Large intestine (tissue), 3 donors: ENCODE measurements at regions not wholly inside any gene's neighbourhood (a gene's known extent, or its start where the extent isn't known, plus 50 kb on each side); places are given as distances from the start of the nearest gene placed in this dataset.

Experiments used
- DNase-seq, 2 donors: peaks; one replicate each; pipeline versions ENCODE4 v3.0.0 to v3.0.0-alpha.2; 2013
- H3K27ac ChIP-seq: one replicate; pipeline ENCODE4 v1.5.1; 2013; ENCODE audit warnings: low read length
- H3K27me3 ChIP-seq: 2 replicates; pipeline ENCODE4 v1.6.1; 2013; ENCODE audit warnings: low read length; ENCODE audit not compliant: control insufficient read depth, insufficient read depth
- H3K36me3 ChIP-seq: 2 replicates; pipeline ENCODE4 v1.6.1; 2013; ENCODE audit warnings: low read length; ENCODE audit not compliant: control insufficient read depth, insufficient read depth
- H3K4me1 ChIP-seq: one replicate; pipeline ENCODE4 v1.6.1; 2013; ENCODE audit warnings: low read length; ENCODE audit not compliant: control insufficient read depth, insufficient read depth
- H3K4me3 ChIP-seq: one replicate; pipeline ENCODE4 v1.5.1; 2013; ENCODE audit warnings: low read length
- H3K9me3 ChIP-seq: one replicate; pipeline ENCODE4 v1.6.1; 2013; ENCODE audit warnings: mild to moderate bottlenecking, low read depth, low read length, moderate library complexity; ENCODE audit not compliant: control insufficient read depth
- WGBS: methylation state at CpG from one replicate; pipeline ENCODE4 v1.1.5; 2013; ENCODE audit warnings: low lambda C conversion rate; ENCODE audit not compliant: insufficient coverage; 5-methylcytosine and 5-hydroxymethylcytosine counted together

GRCh38 chr3:194281306-194281705, 69.8 kb downstream of the CPN2 start:
- H3K36me3 ChIP-seq, result no peaks in the 10 kb centered on the region
- H3K4me1 ChIP-seq, result peaks cover 8% of the 10 kb centered on the region
- WGBS, result no CpG with 5 or more reads among the region's 8 CpGs
- H3K27ac ChIP-seq, result no peak overlapping the region
- no peak overlapping the region for H3K4me3 ChIP-seq
- DNase-seq, result no peak
- H3K9me3 ChIP-seq, result no peaks in the 10 kb centered on the region
- H3K27me3 ChIP-seq, result peaks cover 2% of the 10 kb centered on the region

- no peak overlapping the region for H3K27ac ChIP-seq
- H3K4me3 ChIP-seq, result no peak overlapping the region
- DNase-seq, result no peak
- no peaks in the 10 kb centered on the region for H3K9me3 ChIP-seq
- no peaks in the 10 kb centered on the region for H3K36me3 ChIP-seq
- peaks cover 8% of the 10 kb centered on the region for H3K4me1 ChIP-seq
- peaks cover 2% of the 10 kb centered on the region for H3K27me3 ChIP-seq
- no CpG with 5 or more reads among the region's 10 CpGs for WGBS
These were observed 69.4 kb downstream of the CPN2 start for GRCh38 chr3:194281766-194282165.

GRCh38 chr3:194282436-194283122, 68.5 kb downstream of the CPN2 start:
- Histone ChIP-seq H3K27ac (no peak overlapping the region), H3K4me1 (peaks cover 8% of the 10 kb centered on the region), H3K36me3 (no peaks in the 10 kb centered on the region), H3K27me3 (peaks cover 2% of the 10 kb centered on the region), H3K4me3 (no peak overlapping the region), H3K9me3 (no peaks in the 10 kb centered on the region)
- no peak for DNase-seq
- 60% methylated on average over 2 of the region's 15 CpGs for WGBS

- no peak overlapping the region for H3K27ac ChIP-seq
- H3K9me3 ChIP-seq, result no peaks in the 10 kb centered on the region
- no peak overlapping the region for H3K4me3 ChIP-seq
- peaks cover 2% of the 10 kb centered on the region for H3K27me3 ChIP-seq
- DNase-seq, result no peak
- WGBS, result 100% methylated on average over 3 of the region's 12 CpGs
- H3K36me3 ChIP-seq, result no peaks in the 10 kb centered on the region
- H3K4me1 ChIP-seq, result peaks cover 3% of the 10 kb centered on the region
These were observed 67.7 kb downstream of the CPN2 start for GRCh38 chr3:194283221-194284006.

- no peak for DNase-seq
- no peaks in the 10 kb centered on the region for H3K9me3 ChIP-seq
- WGBS, result no CpG with 5 or more reads among the region's 5 CpGs
These were observed 66.8 kb downstream of the CPN2 start for GRCh38 chr3:194284351-194284750.

GRCh38 chr3:194285024-194285849, 65.9 kb downstream of the CPN2 start:
- H3K27ac ChIP-seq, result no peak overlapping the region
- no peak for DNase-seq
- no peaks in the 10 kb centered on the region for H3K36me3 ChIP-seq
- H3K9me3 ChIP-seq, result no peaks in the 10 kb centered on the region
- no peak overlapping the region for H3K4me3 ChIP-seq
- peaks cover 3% of the 10 kb centered on the region for H3K4me1 ChIP-seq
- H3K27me3 ChIP-seq, result peaks cover 2% of the 10 kb centered on the region
- 97% methylated on average over 5 of the region's 16 CpGs for WGBS

More at GRCh38 chr3:194284351-194284750, 66.8 kb downstream of the CPN2 start:
- Histone ChIP-seq H3K4me1 (peaks cover 3% of the 10 kb centered on the region), H3K36me3 (no peaks in the 10 kb centered on the region), H3K27ac (no peak overlapping the region), H3K27me3 (peaks cover 2% of the 10 kb centered on the region), H3K4me3 (no peak overlapping the region)

GRCh38 chr3:194285850-194286197, 65.3 kb downstream of the CPN2 start:
- Histone ChIP-seq H3K4me1 (peaks cover 3% of the 10 kb centered on the region), H3K27me3 (peaks cover 2% of the 10 kb centered on the region), H3K36me3 (no peaks in the 10 kb centered on the region), H3K4me3 (no peak overlapping the region), H3K9me3 (peaks cover under 1% of the 10 kb centered on the region), H3K27ac (no peak overlapping the region)
- 70% methylated on average over 2 of the region's 2 CpGs for WGBS
- DNase-seq, result no peak

GRCh38 chr3:194286375-194287146, 64.6 kb downstream of the CPN2 start:
- WGBS, result 67% methylated on average over 1 of the region's 22 CpGs
- H3K4me1 ChIP-seq, result peaks cover 3% of the 10 kb centered on the region
- no peak overlapping the region for H3K4me3 ChIP-seq
- H3K27ac ChIP-seq, result no peak overlapping the region
- H3K36me3 ChIP-seq, result no peaks in the 10 kb centered on the region
- peaks cover 5% of the 10 kb centered on the region for H3K9me3 ChIP-seq
- peaks cover 2% of the 10 kb centered on the region for H3K27me3 ChIP-seq
- no peak for DNase-seq

- Histone ChIP-seq H3K36me3 (no peaks in the 10 kb centered on the region), H3K27ac (no peak overlapping the region), H3K4me3 (no peak overlapping the region), H3K4me1 (peaks cover 3% of the 10 kb centered on the region), H3K27me3 (peaks cover 2% of the 10 kb centered on the region), H3K9me3 (peaks cover 5% of the 10 kb centered on the region)
- DNase-seq, result no peak
- no CpG with 5 or more reads among the region's 3 CpGs for WGBS
These were observed 63.8 kb downstream of the CPN2 start for GRCh38 chr3:194287374-194287773.
